Prostate gland (tissue), 2 donors: ENCODE measurements at regions not wholly inside any gene's neighbourhood (a gene's known extent, or its start where the extent isn't known, plus 50 kb on each side); places are given as distances from the start of the nearest gene placed in this dataset.

Experiments used
- DNase-seq: peaks from one replicate; pipeline ENCODE4 v3.0.0-alpha.2; 2019; ENCODE audit warnings: low spot score
- H3K27ac ChIP-seq, 2 donors: fragments of 200-600 bp; sonication (generic); 2 replicates each; pipeline ENCODE4 v1.5.1; 2017 to 2019
- H3K27me3 ChIP-seq: fragments of 200-600 bp; sonication (generic); replicated peaks from 2 replicates; pipeline ENCODE4 v1.5.1; 2019; ENCODE audit not compliant: insufficient read depth
- H3K36me3 ChIP-seq, 2 donors: fragments of 200-600 bp; sonication (generic); 1 replicate in 1 of 2; 2 replicates in 1 of 2; pipeline versions ENCODE4 v1.5.1 to v1.8.1; 2017 to 2019
- H3K4me1 ChIP-seq: fragments of 200-600 bp; sonication (generic); replicated peaks from 2 replicates; pipeline ENCODE4 v1.5.1; 2019
- H3K4me3 ChIP-seq, 2 donors: fragments of 200-600 bp; sonication (generic); 2 replicates each; pipeline ENCODE4 v1.5.1; 2017 to 2019
- H3K9me3 ChIP-seq: fragments of 200-600 bp; sonication (generic); 2 replicates; pipeline ENCODE4 v1.5.1; 2017
- POLR2A ChIP-seq: fragments of 450-650 bp; IDR thresholded peaks from one replicate; pipeline ENCODE4 v1.6.1; 2016; ENCODE audit warnings: antibody characterized with exemption, mild to moderate bottlenecking
- POLR2AphosphoS5 ChIP-seq: sonication (generic); formaldehyde crosslinking; IDR thresholded peaks from one replicate; pipeline ENCODE4 v1.6.1; 2017; ENCODE audit warnings: antibody characterized with exemption
- WGBS: methylation state at CpG from one replicate; pipeline ENCODE4 v1.1.5; 2018; 5-methylcytosine and 5-hydroxymethylcytosine counted together
- intact Hi-C: fragments of 100-400 bp; cut with DNase I; formaldehyde crosslinking; loops from one replicate; pipeline ENCODE4 v1.14.2; 2022
- TF ChIP-seq, protein P1 (sequence below), 4 experiments: fragments of 200-600 bp in 2 of 4; fragments of 450-650 bp in 2 of 4; sonication (generic) in 2 of 4; IDR thresholded peaks; 1 replicate in 3 of 4; 2 replicates in 1 of 4; pipeline ENCODE4 v1.5.1; 2016 to 2019; ENCODE audit warnings: antibody characterized with exemption in 4 of 4, mild to moderate bottlenecking in 2 of 4, moderate library complexity in 2 of 4

GRCh38 chr14:38309522-38310277, 53.8 kb upstream of the CLEC14A start:
- 80% methylated on average over 5 of the region's 5 CpGs for WGBS
- no peaks in the 10 kb centered on the region for H3K27me3 ChIP-seq
- intact Hi-C loops, result no loop called here
- H3K27ac ChIP-seq, result no peak overlapping the region
- no peaks in the 10 kb centered on the region for H3K36me3 ChIP-seq
- H3K9me3 ChIP-seq, result no peaks in the 10 kb centered on the region
- no peak for DNase-seq
- H3K4me3 ChIP-seq, result no peak overlapping the region
- H3K4me1 ChIP-seq, result no peaks in the 10 kb centered on the region
- TF ChIP-seq POLR2A (no peak), POLR2AphosphoS5 (no peak)
- TF ChIP-seq, protein P1, sequence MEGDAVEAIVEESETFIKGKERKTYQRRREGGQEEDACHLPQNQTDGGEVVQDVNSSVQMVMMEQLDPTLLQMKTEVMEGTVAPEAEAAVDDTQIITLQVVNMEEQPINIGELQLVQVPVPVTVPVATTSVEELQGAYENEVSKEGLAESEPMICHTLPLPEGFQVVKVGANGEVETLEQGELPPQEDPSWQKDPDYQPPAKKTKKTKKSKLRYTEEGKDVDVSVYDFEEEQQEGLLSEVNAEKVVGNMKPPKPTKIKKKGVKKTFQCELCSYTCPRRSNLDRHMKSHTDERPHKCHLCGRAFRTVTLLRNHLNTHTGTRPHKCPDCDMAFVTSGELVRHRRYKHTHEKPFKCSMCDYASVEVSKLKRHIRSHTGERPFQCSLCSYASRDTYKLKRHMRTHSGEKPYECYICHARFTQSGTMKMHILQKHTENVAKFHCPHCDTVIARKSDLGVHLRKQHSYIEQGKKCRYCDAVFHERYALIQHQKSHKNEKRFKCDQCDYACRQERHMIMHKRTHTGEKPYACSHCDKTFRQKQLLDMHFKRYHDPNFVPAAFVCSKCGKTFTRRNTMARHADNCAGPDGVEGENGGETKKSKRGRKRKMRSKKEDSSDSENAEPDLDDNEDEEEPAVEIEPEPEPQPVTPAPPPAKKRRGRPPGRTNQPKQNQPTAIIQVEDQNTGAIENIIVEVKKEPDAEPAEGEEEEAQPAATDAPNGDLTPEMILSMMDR (IDR thresholded peaks at IDR 0.05), result no peak
